ENCODE measurements at regions not wholly inside any gene's neighbourhood (a gene's known extent, or its start where the extent isn't known, plus 50 kb on each side); places are given as distances from the start of the nearest gene placed in this dataset.

DNA sequence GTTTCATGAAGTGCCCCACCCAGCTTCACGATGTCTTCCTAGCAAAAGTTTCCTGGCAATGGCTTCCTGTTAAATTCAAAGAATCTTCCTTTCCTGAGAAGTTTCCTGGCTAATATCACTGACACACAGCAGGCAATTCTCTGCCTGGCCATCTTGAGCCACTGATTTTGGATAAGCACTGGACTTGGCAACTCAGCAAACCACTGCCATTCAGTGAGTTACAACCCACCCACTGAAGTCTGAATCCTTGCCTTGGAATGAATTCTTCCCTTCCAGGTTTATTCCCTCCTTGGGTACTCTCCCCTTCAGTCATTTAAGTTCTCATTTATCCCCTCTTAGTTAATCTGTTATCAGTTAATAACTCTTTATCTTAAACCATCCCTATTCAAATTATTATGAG, 426.0 kb downstream of the MBD2 start:
- DNase-seq (ENCODE audit: extremely low read depth in 1 of 4, low spot score in 3 of 4) (no peak), ATAC-seq (no peak), FAIRE-seq (no peak)
- in situ Hi-C loops (cut with MboI) (no loop called here), intact Hi-C loops (cut with micrococcal nuclease) (no loop called here)
- no peaks in the 10 kb centered on the region for H3K36me3 ChIP-seq (ENCODE audit: control insufficient read depth, insufficient read depth, low read length)
- no peaks in the 10 kb centered on the region for H3K9me1 ChIP-seq (ENCODE audit: control insufficient read depth, insufficient read depth, low read length)
- no peaks in the 10 kb centered on the region for H3K27me3 ChIP-seq (ENCODE audit: control insufficient read depth in 2 of 2, insufficient read depth in 2 of 2, low read length in 2 of 2)
- 0% methylated on average over 1 of the region's 1 CpG for WGBS (ENCODE audit: insufficient coverage, low coverage, missing lambda C conversion rate)
- BruUV-seq (replicated peaks) = no TSS peak
- no peaks in the 10 kb centered on the region for H4K20me1 ChIP-seq (replicated peaks; ENCODE audit: control insufficient read depth, insufficient read depth, low read length)
- no peaks in the 10 kb centered on the region for H3K9me3 ChIP-seq (replicated peaks; ENCODE audit: control insufficient read depth, insufficient read depth, low read depth, low read length)
- H3K27ac ChIP-seq (ENCODE audit: extremely low read depth, low read depth, low read length) = no peak overlapping the region
- H3K9ac ChIP-seq (ENCODE audit: insufficient read depth in 1 of 2, low read depth in 2 of 2, low read length in 2 of 2) = no peak overlapping the region
- POLR2A ChIA-PET = no interaction called here
- no peak overlapping the region for H3K4me2 ChIP-seq (ENCODE audit: insufficient read depth, low read length)
- H3K79me2 ChIP-seq (ENCODE audit: control insufficient read depth, insufficient read depth, low read length) = no peaks in the 10 kb centered on the region
- no peak overlapping the region for H2AFZ ChIP-seq (ENCODE audit: low read depth, low read length)
- CTCF ChIA-PET (ENCODE audit: low intra/inter-chr PET ratio) = no interaction called here
- H3K4me1 ChIP-seq (replicated peaks in 1 of 2; ENCODE audit: control insufficient read depth in 2 of 2, insufficient read depth in 2 of 2, low read length in 2 of 2) = no peaks in the 10 kb centered on the region
- H3K4me3 ChIP-seq = no peak overlapping the region
- TF ChIP-seq ZNF41 (CRISPR knock-in tag; conservative IDR thresholded peaks at IDR 0.05) (no peak), FOXA1 (IDR thresholded peaks at IDR 0.05; ENCODE audit: borderline replicate concordance) (no peak), HIVEP1 (CRISPR knock-in tag; IDR thresholded peaks at IDR 0.05) (no peak), ZC3H11A (IDR thresholded peaks at IDR 0.05; ENCODE audit: low read depth, low read length) (no peak), NCOR1 (IDR thresholded peaks at IDR 0.05) (no peak), BRD4 (IDR thresholded peaks at IDR 0.05) (no peak), GTF2A2 (tag; IDR thresholded peaks at IDR 0.05) (no peak)
- TF ChIP-seq, protein P1, sequence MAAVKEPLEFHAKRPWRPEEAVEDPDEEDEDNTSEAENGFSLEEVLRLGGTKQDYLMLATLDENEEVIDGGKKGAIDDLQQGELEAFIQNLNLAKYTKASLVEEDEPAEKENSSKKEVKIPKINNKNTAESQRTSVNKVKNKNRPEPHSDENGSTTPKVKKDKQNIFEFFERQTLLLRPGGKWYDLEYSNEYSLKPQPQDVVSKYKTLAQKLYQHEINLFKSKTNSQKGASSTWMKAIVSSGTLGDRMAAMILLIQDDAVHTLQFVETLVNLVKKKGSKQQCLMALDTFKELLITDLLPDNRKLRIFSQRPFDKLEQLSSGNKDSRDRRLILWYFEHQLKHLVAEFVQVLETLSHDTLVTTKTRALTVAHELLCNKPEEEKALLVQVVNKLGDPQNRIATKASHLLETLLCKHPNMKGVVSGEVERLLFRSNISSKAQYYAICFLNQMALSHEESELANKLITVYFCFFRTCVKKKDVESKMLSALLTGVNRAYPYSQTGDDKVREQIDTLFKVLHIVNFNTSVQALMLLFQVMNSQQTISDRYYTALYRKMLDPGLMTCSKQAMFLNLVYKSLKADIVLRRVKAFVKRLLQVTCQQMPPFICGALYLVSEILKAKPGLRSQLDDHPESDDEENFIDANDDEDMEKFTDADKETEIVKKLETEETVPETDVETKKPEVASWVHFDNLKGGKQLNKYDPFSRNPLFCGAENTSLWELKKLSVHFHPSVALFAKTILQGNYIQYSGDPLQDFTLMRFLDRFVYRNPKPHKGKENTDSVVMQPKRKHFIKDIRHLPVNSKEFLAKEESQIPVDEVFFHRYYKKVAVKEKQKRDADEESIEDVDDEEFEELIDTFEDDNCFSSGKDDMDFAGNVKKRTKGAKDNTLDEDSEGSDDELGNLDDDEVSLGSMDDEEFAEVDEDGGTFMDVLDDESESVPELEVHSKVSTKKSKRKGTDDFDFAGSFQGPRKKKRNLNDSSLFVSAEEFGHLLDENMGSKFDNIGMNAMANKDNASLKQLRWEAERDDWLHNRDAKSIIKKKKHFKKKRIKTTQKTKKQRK (IDR thresholded peaks at IDR 0.05; ENCODE audit: borderline replicate concordance, low read depth, low read length) = no peak
- TF ChIP-seq, protein P2, sequence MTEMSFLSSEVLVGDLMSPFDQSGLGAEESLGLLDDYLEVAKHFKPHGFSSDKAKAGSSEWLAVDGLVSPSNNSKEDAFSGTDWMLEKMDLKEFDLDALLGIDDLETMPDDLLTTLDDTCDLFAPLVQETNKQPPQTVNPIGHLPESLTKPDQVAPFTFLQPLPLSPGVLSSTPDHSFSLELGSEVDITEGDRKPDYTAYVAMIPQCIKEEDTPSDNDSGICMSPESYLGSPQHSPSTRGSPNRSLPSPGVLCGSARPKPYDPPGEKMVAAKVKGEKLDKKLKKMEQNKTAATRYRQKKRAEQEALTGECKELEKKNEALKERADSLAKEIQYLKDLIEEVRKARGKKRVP (CRISPR knock-in tag; IDR thresholded peaks at IDR 0.05) = no peak
- TF ChIP-seq, protein P3, sequence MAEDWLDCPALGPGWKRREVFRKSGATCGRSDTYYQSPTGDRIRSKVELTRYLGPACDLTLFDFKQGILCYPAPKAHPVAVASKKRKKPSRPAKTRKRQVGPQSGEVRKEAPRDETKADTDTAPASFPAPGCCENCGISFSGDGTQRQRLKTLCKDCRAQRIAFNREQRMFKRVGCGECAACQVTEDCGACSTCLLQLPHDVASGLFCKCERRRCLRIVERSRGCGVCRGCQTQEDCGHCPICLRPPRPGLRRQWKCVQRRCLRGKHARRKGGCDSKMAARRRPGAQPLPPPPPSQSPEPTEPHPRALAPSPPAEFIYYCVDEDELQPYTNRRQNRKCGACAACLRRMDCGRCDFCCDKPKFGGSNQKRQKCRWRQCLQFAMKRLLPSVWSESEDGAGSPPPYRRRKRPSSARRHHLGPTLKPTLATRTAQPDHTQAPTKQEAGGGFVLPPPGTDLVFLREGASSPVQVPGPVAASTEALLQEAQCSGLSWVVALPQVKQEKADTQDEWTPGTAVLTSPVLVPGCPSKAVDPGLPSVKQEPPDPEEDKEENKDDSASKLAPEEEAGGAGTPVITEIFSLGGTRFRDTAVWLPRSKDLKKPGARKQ (CRISPR knock-in tag; IDR thresholded peaks at IDR 0.05) = no peak
- TF ChIP-seq, protein P4, sequence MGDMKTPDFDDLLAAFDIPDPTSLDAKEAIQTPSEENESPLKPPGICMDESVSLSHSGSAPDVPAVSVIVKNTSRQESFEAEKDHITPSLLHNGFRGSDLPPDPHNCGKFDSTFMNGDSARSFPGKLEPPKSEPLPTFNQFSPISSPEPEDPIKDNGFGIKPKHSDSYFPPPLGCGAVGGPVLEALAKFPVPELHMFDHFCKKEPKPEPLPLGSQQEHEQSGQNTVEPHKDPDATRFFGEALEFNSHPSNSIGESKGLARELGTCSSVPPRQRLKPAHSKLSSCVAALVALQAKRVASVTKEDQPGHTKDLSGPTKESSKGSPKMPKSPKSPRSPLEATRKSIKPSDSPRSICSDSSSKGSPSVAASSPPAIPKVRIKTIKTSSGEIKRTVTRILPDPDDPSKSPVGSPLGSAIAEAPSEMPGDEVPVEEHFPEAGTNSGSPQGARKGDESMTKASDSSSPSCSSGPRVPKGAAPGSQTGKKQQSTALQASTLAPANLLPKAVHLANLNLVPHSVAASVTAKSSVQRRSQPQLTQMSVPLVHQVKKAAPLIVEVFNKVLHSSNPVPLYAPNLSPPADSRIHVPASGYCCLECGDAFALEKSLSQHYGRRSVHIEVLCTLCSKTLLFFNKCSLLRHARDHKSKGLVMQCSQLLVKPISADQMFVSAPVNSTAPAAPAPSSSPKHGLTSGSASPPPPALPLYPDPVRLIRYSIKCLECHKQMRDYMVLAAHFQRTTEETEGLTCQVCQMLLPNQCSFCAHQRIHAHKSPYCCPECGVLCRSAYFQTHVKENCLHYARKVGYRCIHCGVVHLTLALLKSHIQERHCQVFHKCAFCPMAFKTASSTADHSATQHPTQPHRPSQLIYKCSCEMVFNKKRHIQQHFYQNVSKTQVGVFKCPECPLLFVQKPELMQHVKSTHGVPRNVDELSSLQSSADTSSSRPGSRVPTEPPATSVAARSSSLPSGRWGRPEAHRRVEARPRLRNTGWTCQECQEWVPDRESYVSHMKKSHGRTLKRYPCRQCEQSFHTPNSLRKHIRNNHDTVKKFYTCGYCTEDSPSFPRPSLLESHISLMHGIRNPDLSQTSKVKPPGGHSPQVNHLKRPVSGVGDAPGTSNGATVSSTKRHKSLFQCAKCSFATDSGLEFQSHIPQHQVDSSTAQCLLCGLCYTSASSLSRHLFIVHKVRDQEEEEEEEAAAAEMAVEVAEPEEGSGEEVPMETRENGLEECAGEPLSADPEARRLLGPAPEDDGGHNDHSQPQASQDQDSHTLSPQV (IDR thresholded peaks at IDR 0.05) = no peak
- TF ChIP-seq, protein P5, sequence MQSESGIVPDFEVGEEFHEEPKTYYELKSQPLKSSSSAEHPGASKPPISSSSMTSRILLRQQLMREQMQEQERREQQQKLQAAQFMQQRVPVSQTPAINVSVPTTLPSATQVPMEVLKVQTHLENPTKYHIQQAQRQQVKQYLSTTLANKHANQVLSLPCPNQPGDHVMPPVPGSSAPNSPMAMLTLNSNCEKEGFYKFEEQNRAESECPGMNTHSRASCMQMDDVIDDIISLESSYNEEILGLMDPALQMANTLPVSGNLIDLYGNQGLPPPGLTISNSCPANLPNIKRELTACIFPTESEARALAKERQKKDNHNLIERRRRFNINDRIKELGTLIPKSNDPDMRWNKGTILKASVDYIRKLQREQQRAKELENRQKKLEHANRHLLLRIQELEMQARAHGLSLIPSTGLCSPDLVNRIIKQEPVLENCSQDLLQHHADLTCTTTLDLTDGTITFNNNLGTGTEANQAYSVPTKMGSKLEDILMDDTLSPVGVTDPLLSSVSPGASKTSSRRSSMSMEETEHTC (IDR thresholded peaks at IDR 0.05) = no peak

Data from K562 (cell line).